Endodermal cell (in vitro differentiated cells): ENCODE measurements at regions not wholly inside any gene's neighbourhood (a gene's known extent, or its start where the extent isn't known, plus 50 kb on each side); places are given as distances from the start of the nearest gene placed in this dataset.

Source experiments
- DNase-seq: peaks from one replicate; pipeline ENCODE4 v3.0.0-alpha.2; 2017
- H3K27ac ChIP-seq: 2 replicates; pipeline ENCODE4 v1.5.1; 2013; ENCODE audit warnings: mild to moderate bottlenecking, low read depth, low read length, moderate library complexity
- H3K27me3 ChIP-seq: 2 replicates; pipeline ENCODE4 v1.6.1; 2013; ENCODE audit warnings: mild to moderate bottlenecking, low read length, moderate library complexity; ENCODE audit not compliant: insufficient read depth, control insufficient read depth, poor library complexity, severe bottlenecking
- H3K36me3 ChIP-seq: 2 replicates; pipeline ENCODE4 v1.7.0; 2013; ENCODE audit warnings: mild to moderate bottlenecking, low read length, moderate library complexity; ENCODE audit not compliant: control insufficient read depth, insufficient read depth
- H3K4me1 ChIP-seq: one replicate; pipeline ENCODE4 v1.7.0; 2013; ENCODE audit warnings: low read length; ENCODE audit not compliant: control insufficient read depth, insufficient read depth
- H3K4me3 ChIP-seq: 2 replicates; pipeline ENCODE4 v1.5.1; 2013; ENCODE audit warnings: mild to moderate bottlenecking, low read length, moderate library complexity
- H3K9ac ChIP-seq: 2 replicates; pipeline ENCODE4 v1.6.1; 2013; ENCODE audit warnings: mild to moderate bottlenecking, low read length, moderate library complexity; ENCODE audit not compliant: poor library complexity, severe bottlenecking; ENCODE audit errors: extremely low read depth
- H3K9me3 ChIP-seq: 2 replicates; pipeline ENCODE4 v1.6.1; 2013; ENCODE audit warnings: mild to moderate bottlenecking, low read length, moderate library complexity; ENCODE audit not compliant: control insufficient read depth
- H3K27ac Mint-ChIP-seq: 2 replicates; pipeline ENCODE4 v1.8.0; 2020; ENCODE audit warnings: mixed read lengths
- H3K27me3 Mint-ChIP-seq: 2 replicates; pipeline ENCODE4 v1.8.0; 2021; ENCODE audit warnings: mild to moderate bottlenecking, mixed read lengths; ENCODE audit not compliant: insufficient read depth
- H3K36me3 Mint-ChIP-seq: 2 replicates; pipeline ENCODE4 v1.8.0; 2020; ENCODE audit warnings: low read depth, mixed read lengths
- H3K4me1 Mint-ChIP-seq: 2 replicates; pipeline ENCODE4 v1.8.0; 2020; ENCODE audit warnings: mixed read lengths
- H3K4me3 Mint-ChIP-seq: 2 replicates; pipeline ENCODE4 v1.8.0; 2020; ENCODE audit warnings: mild to moderate bottlenecking, moderate library complexity, mixed read lengths
- H3K9me3 Mint-ChIP-seq: 2 replicates; pipeline ENCODE4 v1.8.0; 2020; ENCODE audit warnings: mild to moderate bottlenecking, mixed read lengths
- CTCF ChIP-seq: fragments of 200-600 bp; sonication (generic); conservative IDR thresholded peaks from 2 replicates; pipeline ENCODE4 v1.5.0; 2021; ENCODE audit warnings: antibody characterized with exemption, mild to moderate bottlenecking
- whole genome bisulfite sequencing, 2 experiments: methylation state at CpG; one replicate each; pipeline versions ENCODE4 v1.1.5 to v1.1.7; 2013; ENCODE audit warnings: missing lambda C conversion rate in 2 of 2, mixed read lengths in 1 of 2; ENCODE audit not compliant: insufficient coverage in 1 of 2, insufficient read length in 1 of 2; 5-methylcytosine and 5-hydroxymethylcytosine counted together

- H3K4me1 ChIP-seq, result no peaks in the 10 kb centered on the region
- no peak overlapping the region for H3K4me3 ChIP-seq
- H3K27me3 ChIP-seq, result peaks cover 23% of the 10 kb centered on the region
- H3K9me3 Mint-ChIP-seq, result no peaks in the 10 kb centered on the region
- peaks cover 4% of the 10 kb centered on the region for H3K4me1 Mint-ChIP-seq
- no peak overlapping the region for H3K4me3 Mint-ChIP-seq
- DNase-seq, result no peak
- no peaks in the 10 kb centered on the region for H3K9me3 ChIP-seq
- WGBS, 2 experiments, result 75 to 86% methylated on average over 2 to 3 of the region's 3 CpGs
- no peak for TF ChIP-seq CTCF
- no peaks in the 10 kb centered on the region for H3K36me3 ChIP-seq
- H3K27ac Mint-ChIP-seq, result no peak overlapping the region
- H3K9ac ChIP-seq, result no peak overlapping the region
- no peak overlapping the region for H3K27ac ChIP-seq
- no peaks in the 10 kb centered on the region for H3K36me3 Mint-ChIP-seq
- H3K27me3 Mint-ChIP-seq, result peaks cover 8% of the 10 kb centered on the region
Observed at GRCh38 chr9:36744678-36745077, 172.0 kb downstream of the MELK start.

GRCh38 chr9:36745977-36746376 lies 173.3 kb downstream of the MELK start:
- WGBS, 2 experiments, result 87 to 94% methylated on average over 6 to 11 of the region's 11 CpGs
- H3K36me3 Mint-ChIP-seq, result no peaks in the 10 kb centered on the region
- TF ChIP-seq CTCF, result no peak
- no peaks in the 10 kb centered on the region for H3K4me1 Mint-ChIP-seq
- H3K4me3 Mint-ChIP-seq, result no peak overlapping the region
- Histone ChIP-seq H3K36me3 (no peaks in the 10 kb centered on the region), H3K27ac (no peak overlapping the region), H3K4me3 (no peak overlapping the region), H3K27me3 (peaks cover 34% of the 10 kb centered on the region), H3K9ac (no peak overlapping the region), H3K4me1 (no peaks in the 10 kb centered on the region), H3K9me3 (no peaks in the 10 kb centered on the region)
- peaks cover 9% of the 10 kb centered on the region for H3K27me3 Mint-ChIP-seq
- H3K27ac Mint-ChIP-seq, result no peak overlapping the region
- no peak for DNase-seq
- no peaks in the 10 kb centered on the region for H3K9me3 Mint-ChIP-seq

GRCh38 chr9:36746415-36746814 lies 173.7 kb downstream of the MELK start:
- no peak overlapping the region for H3K4me3 ChIP-seq
- peaks cover 39% of the 10 kb centered on the region for H3K27me3 ChIP-seq
- no peaks in the 10 kb centered on the region for H3K9me3 ChIP-seq
- WGBS, 2 experiments, result 71 to 75% methylated on average over 2 to 3 of the region's 3 CpGs
- no peaks in the 10 kb centered on the region for H3K4me1 ChIP-seq
- Mint-ChIP-seq H3K36me3 (no peaks in the 10 kb centered on the region), H3K27ac (no peak overlapping the region), H3K4me1 (no peaks in the 10 kb centered on the region), H3K4me3 (no peak overlapping the region), H3K27me3 (peaks cover 13% of the 10 kb centered on the region), H3K9me3 (no peaks in the 10 kb centered on the region)
- H3K9ac ChIP-seq, result no peak overlapping the region
- DNase-seq, result no peak
- no peak for TF ChIP-seq CTCF
- no peaks in the 10 kb centered on the region for H3K36me3 ChIP-seq
- H3K27ac ChIP-seq, result no peak overlapping the region
